PC-3 (cell line): ENCODE measurements at regions not wholly inside any gene's neighbourhood (a gene's known extent, or its start where the extent isn't known, plus 50 kb on each side); places are given as distances from the start of the nearest gene placed in this dataset.

Experiments used
- ATAC-seq: fragments of 200-7000 bp; cut with Tn5 transposase; 2 replicates; pipeline ENCODE4 v1.9.1; 2020; ENCODE audit warnings: mild to moderate bottlenecking, moderate library complexity
- BruUV-seq: library from RNA; stranded (reverse); fragments of 400-500 nt; replicated peaks from 2 replicates; lab custom pipeline; 2021; lab: Mats Ljungman, UMichigan
- CTCF ChIA-PET: fragments of 300-600 bp; sonication (Branson Sonifier 250); formaldehyde crosslinking; loops from one replicate; lab custom pipeline; 2022; ENCODE audit warnings: antibody characterized with exemption; lab: Charles Lee
- POLR2A ChIA-PET: fragments of 300-600 bp; sonication (Branson Sonifier 250); formaldehyde crosslinking; loops from one replicate; lab custom pipeline; 2022; ENCODE audit warnings: antibody characterized with exemption; ENCODE audit not compliant: unreplicated experiment; lab: Charles Lee
- DNase-seq: peaks from one replicate; pipeline ENCODE4 v3.0.0-alpha.2; 2015
- H2AFZ ChIP-seq: fragments of 300-600 bp; sonication (generic); 2 replicates; pipeline ENCODE4 v1.6.0; 2016; ENCODE audit warnings: antibody characterized with exemption, low read length
- H3F3A ChIP-seq: fragments of 300-600 bp; sonication (generic); one replicate; pipeline ENCODE4 v1.6.0; 2017; ENCODE audit warnings: antibody characterized with exemption, low read length, control low read depth, mild to moderate bottlenecking; ENCODE audit not compliant: unreplicated experiment
- H3K27ac ChIP-seq: fragments of 300-600 bp; sonication (generic); 2 replicates; pipeline ENCODE4 v1.5.1; 2016; ENCODE audit warnings: mild to moderate bottlenecking, low read length
- H3K27me3 ChIP-seq: fragments of 300-600 bp; sonication (generic); 2 replicates; pipeline ENCODE4 v1.6.1; 2016; ENCODE audit warnings: low read length, mixed read lengths
- H3K36me3 ChIP-seq: fragments of 300-600 bp; sonication (generic); 2 replicates; pipeline ENCODE4 v1.6.1; 2016; ENCODE audit warnings: low read depth, mixed run types, low read length, mixed read lengths
- H3K4me1 ChIP-seq: fragments of 300-600 bp; sonication (generic); 2 replicates; pipeline ENCODE4 v1.5.1; 2016; ENCODE audit warnings: low read length; ENCODE audit not compliant: insufficient read depth
- H3K4me2 ChIP-seq: fragments of 300-600 bp; sonication (generic); 2 replicates; pipeline ENCODE4 v1.6.0; 2016; ENCODE audit warnings: low read length
- H3K4me3 ChIP-seq: fragments of 300-600 bp; sonication (generic); 2 replicates; pipeline ENCODE4 v1.5.1; 2016; ENCODE audit warnings: mild to moderate bottlenecking, low read length, mixed read lengths
- H3K79me2 ChIP-seq: fragments of 300-600 bp; sonication (generic); 2 replicates; pipeline ENCODE4 v1.6.1; 2017; ENCODE audit warnings: low read length, mixed read lengths
- H3K9ac ChIP-seq: fragments of 300-600 bp; sonication (generic); 2 replicates; pipeline ENCODE4 v1.6.0; 2016; ENCODE audit warnings: mild to moderate bottlenecking, low read length
- H3K9me2 ChIP-seq: fragments of 300-600 bp; sonication (generic); replicated peaks from 2 replicates; pipeline ENCODE4 v1.6.1; 2016; ENCODE audit warnings: mixed run types, low read length, mixed read lengths
- H3K9me3 ChIP-seq: fragments of 300-600 bp; sonication (generic); 2 replicates; pipeline ENCODE4 v1.6.1; 2016; ENCODE audit warnings: low read length, mixed read lengths
- H4K20me1 ChIP-seq: fragments of 300-600 bp; sonication (generic); 2 replicates; pipeline ENCODE4 v1.6.1; 2016; ENCODE audit warnings: low read length, mixed read lengths
- CTCF ChIP-seq: fragments of 300-600 bp; sonication (generic); conservative IDR thresholded peaks from 2 replicates; pipeline ENCODE4 v1.5.1; 2017; ENCODE audit warnings: antibody characterized with exemption, low read depth, mild to moderate bottlenecking, low read length
- EZH2 ChIP-seq: fragments of 300-600 bp; sonication (generic); IDR thresholded peaks from one replicate; pipeline ENCODE4 v1.6.1; 2017; ENCODE audit warnings: antibody characterized with exemption, mild to moderate bottlenecking, low read length; ENCODE audit not compliant: unreplicated experiment
- EZH2phosphoT487 ChIP-seq: fragments of 300-600 bp; sonication (generic); IDR thresholded peaks from 2 replicates; pipeline ENCODE4 v1.6.1; 2018; ENCODE audit warnings: mild to moderate bottlenecking, antibody characterized with exemption, low read length, borderline replicate concordance
- intact Hi-C: fragments of 100-400 bp; cut with micrococcal nuclease; formaldehyde crosslinking; loops from 2 replicates; pipeline ENCODE4 v1.9.0; 2023

DNA sequence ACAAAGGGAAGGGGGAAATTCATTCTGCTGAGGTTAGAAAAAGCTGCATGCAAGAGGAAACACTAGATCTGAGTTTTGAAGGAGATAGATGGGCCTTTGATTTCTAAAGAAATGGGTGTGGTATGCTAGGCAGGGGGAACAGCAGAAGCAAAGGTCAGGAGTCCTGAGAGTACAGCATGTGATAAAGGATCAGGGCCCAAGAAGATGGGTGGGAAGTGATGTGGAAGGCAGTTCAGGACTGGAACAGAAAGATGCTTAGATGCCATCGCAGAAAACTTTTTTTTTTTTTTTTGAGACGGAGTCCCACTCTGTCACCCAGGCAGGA, 126.2 kb downstream of the ALDH8A1 start:
- ATAC-seq: no peak
- intact Hi-C loops: loop anchor here (1.0 to 5.0 kb wide), 5 partner anchors 119 to 700 kb away; no protein-coding TSS in a partner anchor
- H3K9me2 ChIP-seq: no peaks in the 10 kb centered on the region
- no peaks in the 10 kb centered on the region for H3F3A ChIP-seq
- ChIA-PET CTCF (no interaction called here), POLR2A (no interaction called here)
- no peaks in the 10 kb centered on the region for H3K79me2 ChIP-seq
- H3K9me3 ChIP-seq: no peaks in the 10 kb centered on the region
- H3K27me3 ChIP-seq: no peaks in the 10 kb centered on the region
- H3K4me1 ChIP-seq: no peaks in the 10 kb centered on the region; the same call in 1 of the 2 replicates
- no peaks in the 10 kb centered on the region for H3K36me3 ChIP-seq
- no peak overlapping the region for H3K9ac ChIP-seq
- H3K27ac ChIP-seq: no peak overlapping the region
- no peak for DNase-seq
- no TSS peak for BruUV-seq
- no peak overlapping the region for H2AFZ ChIP-seq
- TF ChIP-seq EZH2 (no peak), CTCF (no peak), EZH2phosphoT487 (no peak)
- no peak overlapping the region for H3K4me2 ChIP-seq
- H4K20me1 ChIP-seq: no peaks in the 10 kb centered on the region
- no peak overlapping the region for H3K4me3 ChIP-seq

GRCh38 chr6:134822920-134823709, 126.8 kb downstream of the ALDH8A1 start:
- peak overlapping the region; percentile 48 for H2AFZ ChIP-seq
- no peaks in the 10 kb centered on the region for H4K20me1 ChIP-seq
- ChIA-PET POLR2A (no interaction called here), CTCF (interaction anchor here (0.6 to 1.0 kb wide), 3 partner anchors 117 to 700 kb away, joined by 3 to 5 read pairs (median 5); no protein-coding TSS in a partner anchor)
- no peaks in the 10 kb centered on the region for H3K9me2 ChIP-seq
- H3K27me3 ChIP-seq: no peaks in the 10 kb centered on the region
- no peak for TF ChIP-seq EZH2
- TF ChIP-seq CTCF: peak; percentile 79
- TF ChIP-seq EZH2phosphoT487: no peak
- H3K4me2 ChIP-seq: 0 out of 2 replicates have a peak overlapping the region, but pooled peaks have one; percentile 29
- no peaks in the 10 kb centered on the region; the same call in 1 of the 2 replicates for H3K4me1 ChIP-seq
- H3K9ac ChIP-seq: no peak overlapping the region
- no peak overlapping the region for H3K27ac ChIP-seq
- H3K4me3 ChIP-seq: no peak overlapping the region
- ATAC-seq: peak; percentile 95
- no TSS peak for BruUV-seq
- H3F3A ChIP-seq: no peaks in the 10 kb centered on the region
- no peaks in the 10 kb centered on the region for H3K9me3 ChIP-seq
- no peaks in the 10 kb centered on the region for H3K36me3 ChIP-seq
- H3K79me2 ChIP-seq: no peaks in the 10 kb centered on the region
- intact Hi-C loops: loop anchor here (1.0 to 5.0 kb wide), 5 partner anchors 119 to 700 kb away; no protein-coding TSS in a partner anchor
- peak; percentile 88 for DNase-seq
